HepG2 (cell line): ENCODE measurements at regions not wholly inside any gene's neighbourhood (a gene's known extent, or its start where the extent isn't known, plus 50 kb on each side); places are given as distances from the start of the nearest gene placed in this dataset.

ENCODE experiments used
- CBX2 ChIP-seq, 2 experiments: fragments of 200-600 bp in 1 of 2; sonication (generic); formaldehyde crosslinking in 1 of 2; IDR thresholded peaks; 2 replicates each; pipeline versions ENCODE4 v1.7.0 to v1.8.1; 2018 to 2022; ENCODE audit warnings: low read depth in 2 of 2, low read length in 1 of 2, mild to moderate bottlenecking in 1 of 2, missing genetic modification reagents in 1 of 2
- CREB1 ChIP-seq, 2 experiments: fragments of 450-650 bp in 1 of 2; IDR thresholded peaks; 2 replicates each; pipeline ENCODE4 v1.6.1; 2016 to 2017; ENCODE audit warnings: control low read depth in 1 of 2, mild to moderate bottlenecking in 1 of 2, missing compliant biosample characterization in 1 of 2, missing genetic modification characterization in 1 of 2
- ETV6 ChIP-seq: sonication (generic); formaldehyde crosslinking; conservative IDR thresholded peaks from 2 replicates; pipeline ENCODE4 v1.4.0; 2020; ENCODE audit warnings: missing genetic modification reagents
- MTA3 ChIP-seq: sonication (generic); formaldehyde crosslinking; IDR thresholded peaks from 2 replicates; pipeline ENCODE4 v1.4.0; 2020; ENCODE audit warnings: missing genetic modification reagents
- NFYC ChIP-seq: IDR thresholded peaks from 2 replicates; pipeline ENCODE4 v1.6.1; 2016; ENCODE audit warnings: missing genetic modification reagents, missing compliant biosample characterization
- PCBP2 ChIP-seq: fragments of 200-400 bp; formaldehyde crosslinking; optimal IDR thresholded peaks from 2 replicates; pipeline ENCODE3; 2018; ENCODE audit warnings: low read length, low read depth; ENCODE audit not compliant: poor library complexity, severe bottlenecking
- SAP130 ChIP-seq: IDR thresholded peaks from 2 replicates; pipeline ENCODE4 v1.6.1; 2016; ENCODE audit warnings: low read depth
- ZC3H13 ChIP-seq: sonication (generic); formaldehyde crosslinking; IDR thresholded peaks from 2 replicates; pipeline ENCODE4 v1.8.1; 2023; ENCODE audit warnings: mild to moderate bottlenecking, missing genetic modification reagents, moderate library complexity
- ZNF180 ChIP-seq: sonication (generic); formaldehyde crosslinking; IDR thresholded peaks from 2 replicates; pipeline ENCODE4 v1.4.0; 2020; ENCODE audit warnings: low read depth, missing genetic modification reagents, borderline replicate concordance
- ZNF20 ChIP-seq: sonication (generic); formaldehyde crosslinking; IDR thresholded peaks from 2 replicates; pipeline ENCODE4 v1.4.0; 2020; ENCODE audit warnings: mild to moderate bottlenecking, moderate library complexity, missing genetic modification reagents
- ZNF205 ChIP-seq: IDR thresholded peaks from 2 replicates; pipeline ENCODE4 v1.6.1; 2018; ENCODE audit warnings: missing biosample characterization, missing genetic modification reagents
- ZNF235 ChIP-seq: sonication (generic); formaldehyde crosslinking; IDR thresholded peaks from 2 replicates; pipeline ENCODE4 v1.8.1; 2023; ENCODE audit warnings: mild to moderate bottlenecking, missing genetic modification reagents, borderline replicate concordance
- ZNF317 ChIP-seq: sonication (generic); formaldehyde crosslinking; IDR thresholded peaks from 2 replicates; pipeline ENCODE4 v1.5.0; 2020; ENCODE audit warnings: mild to moderate bottlenecking, missing genetic modification reagents
- ZNF382 ChIP-seq: sonication (generic); formaldehyde crosslinking; IDR thresholded peaks from 2 replicates; pipeline ENCODE4 v1.5.0; 2020; ENCODE audit warnings: missing genetic modification reagents, mild to moderate bottlenecking, borderline replicate concordance
- ZNF563 ChIP-seq: sonication (generic); formaldehyde crosslinking; IDR thresholded peaks from 2 replicates; pipeline ENCODE4 v1.8.0; 2022; ENCODE audit warnings: mild to moderate bottlenecking, moderate library complexity, missing genetic modification reagents
- ZNF572 ChIP-seq: sonication (generic); formaldehyde crosslinking; IDR thresholded peaks from 2 replicates; pipeline ENCODE4 v1.5.1; 2020; ENCODE audit warnings: mild to moderate bottlenecking, missing genetic modification reagents
- ZNF598 ChIP-seq: sonication (generic); formaldehyde crosslinking; IDR thresholded peaks from 2 replicates; pipeline ENCODE4 v1.5.1; 2020; ENCODE audit warnings: mild to moderate bottlenecking, missing genetic modification reagents, borderline replicate concordance
- ZNF709 ChIP-seq: sonication (generic); formaldehyde crosslinking; IDR thresholded peaks from 2 replicates; pipeline ENCODE4 v1.5.0; 2020; ENCODE audit warnings: mild to moderate bottlenecking, missing genetic modification reagents
- ZSCAN30 ChIP-seq: sonication (generic); formaldehyde crosslinking; IDR thresholded peaks from 2 replicates; pipeline ENCODE4 v1.5.0; 2020; ENCODE audit warnings: mild to moderate bottlenecking, missing genetic modification reagents
- ZSCAN9 ChIP-seq: IDR thresholded peaks from 2 replicates; pipeline ENCODE4 v1.6.1; 2016; ENCODE audit warnings: borderline replicate concordance
- TF ChIP-seq, protein P1 (sequence below): sonication (generic); formaldehyde crosslinking; IDR thresholded peaks from 2 replicates; pipeline ENCODE4 v1.9.0; 2021; ENCODE audit warnings: missing genetic modification reagents, borderline replicate concordance
- TF ChIP-seq, protein P2 (sequence below): IDR thresholded peaks from 2 replicates; pipeline ENCODE4 v1.6.1; 2018; ENCODE audit warnings: missing genetic modification reagents
- TF ChIP-seq, protein P3 (sequence below): sonication (generic); formaldehyde crosslinking; IDR thresholded peaks from 2 replicates; pipeline ENCODE4 v1.4.0; 2020; ENCODE audit warnings: missing genetic modification reagents; ENCODE audit errors: not compliant biosample characterization
- TF ChIP-seq, protein P4 (sequence below): sonication (generic); formaldehyde crosslinking; IDR thresholded peaks from 2 replicates; pipeline ENCODE4 v1.8.0; 2022; ENCODE audit warnings: mild to moderate bottlenecking, missing genetic modification reagents

DNA sequence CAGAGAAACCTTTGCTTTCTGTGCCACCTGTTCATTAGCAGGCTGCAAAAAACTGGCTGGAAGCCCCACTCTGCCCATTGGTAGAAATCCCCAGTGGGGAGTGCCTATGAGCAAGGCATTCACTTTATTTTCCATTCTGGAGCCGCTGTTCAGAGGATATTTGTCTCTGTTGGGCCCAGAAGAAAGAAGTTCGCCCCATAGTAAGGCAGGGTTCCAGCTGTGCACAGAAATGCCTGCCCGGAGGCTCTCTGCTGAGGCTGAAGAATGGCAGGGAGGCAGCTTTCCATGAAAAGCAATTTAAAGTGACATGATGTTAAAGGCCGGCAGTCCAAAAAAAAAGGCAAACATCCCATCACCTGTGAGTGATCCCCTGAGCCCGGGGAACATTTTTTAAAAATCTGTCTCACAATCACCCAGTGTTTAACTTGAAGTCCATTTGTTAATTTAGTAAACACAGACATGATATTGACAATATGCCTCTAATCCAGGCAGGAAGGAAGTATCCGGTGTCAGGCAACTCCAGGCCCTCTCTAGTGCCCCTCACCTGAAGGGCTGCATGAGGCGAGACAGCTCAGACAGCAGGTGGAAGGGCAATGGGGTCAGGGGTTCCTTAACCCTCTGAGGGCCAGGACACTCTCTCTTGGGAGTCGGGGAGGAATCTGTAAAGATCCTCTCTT is 265.1 kb upstream of the SIX2 start (continued):
- no peak for TF ChIP-seq ZNF235
- peak; percentile 41; the same call in 1 of the 2 replicates for TF ChIP-seq ZSCAN9 (CRISPR knock-in tag)
- TF ChIP-seq ZNF709 (CRISPR knock-in tag), result 0 out of 2 replicates have a peak, but pooled peaks have one; percentile 50
- TF ChIP-seq, protein P1, sequence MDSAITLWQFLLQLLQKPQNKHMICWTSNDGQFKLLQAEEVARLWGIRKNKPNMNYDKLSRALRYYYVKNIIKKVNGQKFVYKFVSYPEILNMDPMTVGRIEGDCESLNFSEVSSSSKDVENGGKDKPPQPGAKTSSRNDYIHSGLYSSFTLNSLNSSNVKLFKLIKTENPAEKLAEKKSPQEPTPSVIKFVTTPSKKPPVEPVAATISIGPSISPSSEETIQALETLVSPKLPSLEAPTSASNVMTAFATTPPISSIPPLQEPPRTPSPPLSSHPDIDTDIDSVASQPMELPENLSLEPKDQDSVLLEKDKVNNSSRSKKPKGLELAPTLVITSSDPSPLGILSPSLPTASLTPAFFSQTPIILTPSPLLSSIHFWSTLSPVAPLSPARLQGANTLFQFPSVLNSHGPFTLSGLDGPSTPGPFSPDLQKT (CRISPR knock-in tag), result no peak
- TF ChIP-seq ZNF20, result no peak
- peak; percentile 80; the same call in 1 of the 2 replicates for TF ChIP-seq ETV6 (CRISPR knock-in tag)
- TF ChIP-seq ZNF180 (CRISPR knock-in tag), result no peak
- TF ChIP-seq ZNF317, result 0 out of 2 replicates have a peak, but pooled peaks have one; percentile 26
- TF ChIP-seq, protein P2, sequence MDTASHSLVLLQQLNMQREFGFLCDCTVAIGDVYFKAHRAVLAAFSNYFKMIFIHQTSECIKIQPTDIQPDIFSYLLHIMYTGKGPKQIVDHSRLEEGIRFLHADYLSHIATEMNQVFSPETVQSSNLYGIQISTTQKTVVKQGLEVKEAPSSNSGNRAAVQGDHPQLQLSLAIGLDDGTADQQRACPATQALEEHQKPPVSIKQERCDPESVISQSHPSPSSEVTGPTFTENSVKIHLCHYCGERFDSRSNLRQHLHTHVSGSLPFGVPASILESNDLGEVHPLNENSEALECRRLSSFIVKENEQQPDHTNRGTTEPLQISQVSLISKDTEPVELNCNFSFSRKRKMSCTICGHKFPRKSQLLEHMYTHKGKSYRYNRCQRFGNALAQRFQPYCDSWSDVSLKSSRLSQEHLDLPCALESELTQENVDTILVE (CRISPR knock-in tag), result peak; percentile 38; the same call in 1 of the 2 replicates
- 0 out of 2 replicates have a peak, but pooled peaks have one; percentile 44 for TF ChIP-seq ZC3H13 (CRISPR knock-in tag)
- no peak for TF ChIP-seq ZNF598 (CRISPR knock-in tag)
- no peak for TF ChIP-seq ZNF382
- TF ChIP-seq ZNF572 (CRISPR knock-in tag), result no peak
- TF ChIP-seq, protein P3, sequence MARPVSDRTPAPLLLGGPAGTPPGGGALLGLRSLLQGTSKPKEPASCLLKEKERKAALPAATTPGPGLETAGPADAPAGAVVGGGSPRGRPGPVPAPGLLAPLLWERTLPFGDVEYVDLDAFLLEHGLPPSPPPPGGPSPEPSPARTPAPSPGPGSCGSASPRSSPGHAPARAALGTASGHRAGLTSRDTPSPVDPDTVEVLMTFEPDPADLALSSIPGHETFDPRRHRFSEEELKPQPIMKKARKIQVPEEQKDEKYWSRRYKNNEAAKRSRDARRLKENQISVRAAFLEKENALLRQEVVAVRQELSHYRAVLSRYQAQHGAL (CRISPR knock-in tag), result no peak
- TF ChIP-seq MTA3 (CRISPR knock-in tag), result no peak
- no peak for TF ChIP-seq PCBP2
- TF ChIP-seq, protein P4, sequence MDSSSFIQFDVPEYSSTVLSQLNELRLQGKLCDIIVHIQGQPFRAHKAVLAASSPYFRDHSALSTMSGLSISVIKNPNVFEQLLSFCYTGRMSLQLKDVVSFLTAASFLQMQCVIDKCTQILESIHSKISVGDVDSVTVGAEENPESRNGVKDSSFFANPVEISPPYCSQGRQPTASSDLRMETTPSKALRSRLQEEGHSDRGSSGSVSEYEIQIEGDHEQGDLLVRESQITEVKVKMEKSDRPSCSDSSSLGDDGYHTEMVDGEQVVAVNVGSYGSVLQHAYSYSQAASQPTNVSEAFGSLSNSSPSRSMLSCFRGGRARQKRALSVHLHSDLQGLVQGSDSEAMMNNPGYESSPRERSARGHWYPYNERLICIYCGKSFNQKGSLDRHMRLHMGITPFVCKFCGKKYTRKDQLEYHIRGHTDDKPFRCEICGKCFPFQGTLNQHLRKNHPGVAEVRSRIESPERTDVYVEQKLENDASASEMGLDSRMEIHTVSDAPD (CRISPR knock-in tag), result peak; percentile 53; the same call in 1 of the 2 replicates
- TF ChIP-seq ZSCAN30 (CRISPR knock-in tag), result 0 out of 2 replicates have a peak, but pooled peaks have one; percentile 26
- TF ChIP-seq NFYC (CRISPR knock-in tag), result no peak; the same call in 1 of the 2 replicates
- TF ChIP-seq CBX2 (IDR thresholded peaks at IDR 0.05; ENCODE audit: low read depth, low read length), result no peak
- TF ChIP-seq CBX2 (CRISPR knock-in tag; IDR thresholded peaks at IDR 0.05; ENCODE audit: low read depth), result no peak
- peak; percentile 33; the same call in 1 of the 2 replicates for TF ChIP-seq ZNF205 (CRISPR knock-in tag)
- TF ChIP-seq ZNF563 (CRISPR knock-in tag), result no peak
- TF ChIP-seq SAP130 (CRISPR knock-in tag), result peak; percentile 85
- TF ChIP-seq CREB1 (IDR thresholded peaks at IDR 0.05), result no peak
- TF ChIP-seq CREB1 (CRISPR knock-in tag; IDR thresholded peaks at IDR 0.05), result peak; percentile 59
